ENCODE measurements at regions not wholly inside any gene's neighbourhood (a gene's known extent, or its start where the extent isn't known, plus 50 kb on each side); places are given as distances from the start of the nearest gene placed in this dataset.

DNA sequence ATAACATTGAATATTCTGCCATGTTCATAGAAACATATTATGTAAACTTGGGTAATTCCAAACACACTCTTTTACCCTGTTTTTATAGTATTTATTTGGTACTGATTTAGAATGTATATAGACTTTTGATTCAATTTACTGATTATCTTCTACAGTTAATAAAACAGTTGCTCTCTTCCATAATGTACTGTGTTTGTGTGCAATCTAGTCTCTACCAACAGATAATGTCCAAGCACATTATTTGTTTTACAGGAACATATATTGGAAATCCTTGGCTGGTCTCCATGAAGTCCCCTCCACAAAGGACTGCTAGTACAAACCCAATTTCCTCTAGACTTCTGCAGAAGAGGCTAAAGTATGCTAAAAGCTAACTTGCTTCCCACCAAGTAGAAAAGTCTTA, 386.6 kb downstream of the RND3 start:
- TF ChIP-seq EZH2 (IDR thresholded peaks at IDR 0.05; ENCODE audit: low read length) = no peak
- TF ChIP-seq, protein P1, sequence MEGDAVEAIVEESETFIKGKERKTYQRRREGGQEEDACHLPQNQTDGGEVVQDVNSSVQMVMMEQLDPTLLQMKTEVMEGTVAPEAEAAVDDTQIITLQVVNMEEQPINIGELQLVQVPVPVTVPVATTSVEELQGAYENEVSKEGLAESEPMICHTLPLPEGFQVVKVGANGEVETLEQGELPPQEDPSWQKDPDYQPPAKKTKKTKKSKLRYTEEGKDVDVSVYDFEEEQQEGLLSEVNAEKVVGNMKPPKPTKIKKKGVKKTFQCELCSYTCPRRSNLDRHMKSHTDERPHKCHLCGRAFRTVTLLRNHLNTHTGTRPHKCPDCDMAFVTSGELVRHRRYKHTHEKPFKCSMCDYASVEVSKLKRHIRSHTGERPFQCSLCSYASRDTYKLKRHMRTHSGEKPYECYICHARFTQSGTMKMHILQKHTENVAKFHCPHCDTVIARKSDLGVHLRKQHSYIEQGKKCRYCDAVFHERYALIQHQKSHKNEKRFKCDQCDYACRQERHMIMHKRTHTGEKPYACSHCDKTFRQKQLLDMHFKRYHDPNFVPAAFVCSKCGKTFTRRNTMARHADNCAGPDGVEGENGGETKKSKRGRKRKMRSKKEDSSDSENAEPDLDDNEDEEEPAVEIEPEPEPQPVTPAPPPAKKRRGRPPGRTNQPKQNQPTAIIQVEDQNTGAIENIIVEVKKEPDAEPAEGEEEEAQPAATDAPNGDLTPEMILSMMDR (optimal IDR thresholded peaks at IDR 0.05 in 1 of 3, IDR thresholded peaks at IDR 0.05 in 1 of 3, conservative IDR thresholded peaks at IDR 0.05 in 1 of 3; ENCODE audit: extremely low read depth in 1 of 3, insufficient read depth in 2 of 3, low read length in 3 of 3) = no peak

All from keratinocyte (primary cell).